ENCODE measurements at regions not wholly inside any gene's neighbourhood (a gene's known extent, or its start where the extent isn't known, plus 50 kb on each side); places are given as distances from the start of the nearest gene placed in this dataset.

DNA sequence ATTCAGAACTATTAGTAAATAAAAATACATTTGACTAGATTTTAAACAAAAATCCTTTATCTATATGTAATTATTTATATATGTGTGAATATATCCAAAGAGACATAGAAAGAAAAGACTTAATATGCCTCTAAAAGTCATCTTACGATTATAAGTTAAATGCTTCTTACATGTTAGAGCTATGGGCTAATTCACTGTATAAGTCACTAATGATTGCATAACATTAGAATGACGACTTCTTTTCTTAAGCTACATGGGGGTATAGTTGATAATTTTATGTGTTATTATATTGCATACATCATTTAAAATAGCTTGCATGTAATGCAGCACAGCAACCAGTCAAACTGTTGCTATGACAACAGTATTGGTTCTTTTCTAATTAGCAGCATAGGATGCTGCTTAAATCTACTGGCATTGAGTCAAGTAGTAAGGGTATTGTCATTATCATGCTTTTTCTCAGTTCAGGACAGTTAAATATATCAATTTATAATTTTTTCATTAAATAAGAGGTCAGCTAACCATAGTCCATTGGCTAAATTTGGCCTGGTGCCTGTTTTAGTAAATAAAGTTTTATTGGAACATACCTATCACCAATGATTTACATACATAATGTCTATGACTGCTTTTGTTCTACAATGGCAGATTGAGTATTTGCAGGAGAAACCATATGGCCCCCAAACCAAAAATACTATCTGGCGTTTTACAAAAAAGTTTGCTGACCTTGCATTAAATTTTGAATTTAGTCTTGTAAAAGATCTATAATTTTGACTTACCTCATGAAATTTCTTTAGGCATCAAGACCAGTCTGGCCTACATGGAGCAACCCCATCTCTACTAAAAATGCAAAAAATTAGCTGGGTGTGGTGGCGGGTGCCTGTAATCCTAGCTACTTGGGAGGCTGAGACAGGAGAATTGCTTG, 207.7 kb upstream of the ZSWIM2 start:
- H3K4me3 ChIP-seq = no peak overlapping the region
- no peaks in the 10 kb centered on the region for H3K4me1 ChIP-seq
- H3K27me3 ChIP-seq (replicated peaks in 1 of 7) = no peaks in the 10 kb centered on the region
- intact Hi-C loops (cut with DNase I; ENCODE audit: low total_unique reads) = no loop called here
- peaks cover 0 to 10% (median 0%) of the 10 kb centered on the region in 8 donors for H3K9me3 ChIP-seq
- no peak overlapping the region for H3K27ac ChIP-seq
- 82 to 95% (median 89%) methylated on average over 4 of the region's 4 CpGs for WGBS, 5 donors
- no peak for DNase-seq
- TF ChIP-seq POLR2AphosphoS5 (IDR thresholded peaks at IDR 0.05) (no peak), POLR2A (IDR thresholded peaks at IDR 0.05) (no peak)
- TF ChIP-seq, protein P1, sequence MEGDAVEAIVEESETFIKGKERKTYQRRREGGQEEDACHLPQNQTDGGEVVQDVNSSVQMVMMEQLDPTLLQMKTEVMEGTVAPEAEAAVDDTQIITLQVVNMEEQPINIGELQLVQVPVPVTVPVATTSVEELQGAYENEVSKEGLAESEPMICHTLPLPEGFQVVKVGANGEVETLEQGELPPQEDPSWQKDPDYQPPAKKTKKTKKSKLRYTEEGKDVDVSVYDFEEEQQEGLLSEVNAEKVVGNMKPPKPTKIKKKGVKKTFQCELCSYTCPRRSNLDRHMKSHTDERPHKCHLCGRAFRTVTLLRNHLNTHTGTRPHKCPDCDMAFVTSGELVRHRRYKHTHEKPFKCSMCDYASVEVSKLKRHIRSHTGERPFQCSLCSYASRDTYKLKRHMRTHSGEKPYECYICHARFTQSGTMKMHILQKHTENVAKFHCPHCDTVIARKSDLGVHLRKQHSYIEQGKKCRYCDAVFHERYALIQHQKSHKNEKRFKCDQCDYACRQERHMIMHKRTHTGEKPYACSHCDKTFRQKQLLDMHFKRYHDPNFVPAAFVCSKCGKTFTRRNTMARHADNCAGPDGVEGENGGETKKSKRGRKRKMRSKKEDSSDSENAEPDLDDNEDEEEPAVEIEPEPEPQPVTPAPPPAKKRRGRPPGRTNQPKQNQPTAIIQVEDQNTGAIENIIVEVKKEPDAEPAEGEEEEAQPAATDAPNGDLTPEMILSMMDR (IDR thresholded peaks at IDR 0.05 in 8 of 11, conservative IDR thresholded peaks at IDR 0.05 in 3 of 11) = no peak
- no peaks in the 10 kb centered on the region for H3K36me3 ChIP-seq

DNA sequence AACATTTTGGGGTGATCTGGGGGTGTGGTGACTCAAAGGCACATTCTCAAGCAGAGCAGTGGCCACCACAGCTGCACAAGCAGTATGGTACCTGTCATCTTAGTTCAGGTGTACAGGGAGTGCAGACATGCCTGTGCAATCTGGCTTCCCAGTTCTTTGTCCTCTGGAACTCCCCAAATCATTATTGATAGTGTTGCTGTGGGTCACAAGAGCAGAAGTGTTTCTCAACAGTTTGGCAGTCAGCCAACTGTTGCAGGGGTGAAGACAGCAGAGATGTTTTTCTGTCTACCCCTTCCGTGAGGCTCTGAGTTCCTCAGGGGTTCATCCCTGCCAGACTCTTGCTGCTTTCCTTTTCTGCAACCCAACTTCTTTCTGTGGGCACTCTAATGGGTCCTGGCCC, 206.5 kb upstream of the ZSWIM2 start:
- no peak for DNase-seq
- Histone ChIP-seq H3K4me3 (no peak overlapping the region), H3K4me1 (no peaks in the 10 kb centered on the region), H3K27me3 (replicated peaks in 1 of 7) (no peaks in the 10 kb centered on the region), H3K27ac (no peak overlapping the region), H3K36me3 (no peaks in the 10 kb centered on the region), H3K9me3 (peaks cover 0 to 13% (median 0%) of the 10 kb centered on the region in 8 donors)
- 18 to 69% (median 44%) methylated on average over 1 of the region's 1 CpG for WGBS, 5 donors
- TF ChIP-seq POLR2A (IDR thresholded peaks at IDR 0.05) (no peak), POLR2AphosphoS5 (IDR thresholded peaks at IDR 0.05) (no peak)
- TF ChIP-seq, protein P1 (IDR thresholded peaks at IDR 0.05 in 8 of 11, conservative IDR thresholded peaks at IDR 0.05 in 3 of 11) = no peak
- intact Hi-C loops (cut with DNase I; ENCODE audit: low total_unique reads) = no loop called here

DNA sequence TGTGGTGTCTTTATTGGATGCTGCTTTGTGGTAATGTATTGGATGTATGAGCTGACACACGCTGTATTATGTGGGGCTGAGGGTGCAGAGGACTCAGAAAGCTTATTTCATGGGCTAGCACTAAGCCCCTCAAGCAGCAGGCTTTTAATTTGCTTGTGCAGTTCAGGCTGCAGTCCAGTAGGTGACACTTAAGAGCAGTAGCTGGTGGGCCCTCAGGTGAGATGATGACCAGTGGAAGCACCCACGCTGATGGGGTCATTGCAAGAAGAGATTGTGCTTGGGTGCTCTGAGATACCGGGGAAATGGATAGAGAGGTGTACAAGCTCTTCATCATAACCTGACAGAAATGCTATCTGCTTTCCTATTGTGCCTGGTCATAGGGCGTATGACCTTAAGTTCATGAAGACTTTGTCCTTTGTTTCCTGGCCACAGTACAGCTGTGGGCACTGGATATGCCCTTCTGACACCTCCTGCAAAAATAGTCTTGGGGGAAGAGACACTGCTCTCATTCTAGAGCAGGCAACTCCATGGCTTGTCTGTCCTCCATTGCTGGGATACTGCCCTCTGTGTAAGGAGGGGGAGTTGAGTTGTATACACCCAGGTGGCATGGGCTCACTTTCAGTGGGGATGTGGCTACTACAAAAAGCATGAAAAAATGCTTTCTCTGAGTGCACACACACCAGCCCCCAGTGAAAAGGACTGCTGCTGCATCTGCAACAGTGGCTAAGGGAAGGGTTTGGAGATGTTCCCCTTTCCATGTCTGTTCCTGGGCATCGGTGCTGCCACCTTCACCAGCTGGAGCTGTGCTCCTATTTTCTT, 205.7 kb upstream of the ZSWIM2 start:
- Histone ChIP-seq H3K27me3 (replicated peaks in 1 of 7) (no peaks in the 10 kb centered on the region), H3K27ac (no peak overlapping the region), H3K36me3 (no peaks in the 10 kb centered on the region), H3K4me1 (no peaks in the 10 kb centered on the region), H3K9me3 (peaks cover 0 to 18% (median 1%) of the 10 kb centered on the region in 8 donors), H3K4me3 (no peak overlapping the region)
- intact Hi-C loops (cut with DNase I; ENCODE audit: low total_unique reads) = no loop called here
- no peak for DNase-seq
- WGBS, 5 donors = 64 to 82% (median 75%) methylated on average over 4 to 5 of the region's 5 CpGs
- TF ChIP-seq POLR2A (IDR thresholded peaks at IDR 0.05) (no peak), POLR2AphosphoS5 (IDR thresholded peaks at IDR 0.05) (no peak)
- TF ChIP-seq, protein P1 (IDR thresholded peaks at IDR 0.05 in 8 of 11, conservative IDR thresholded peaks at IDR 0.05 in 3 of 11) = no peak

DNA sequence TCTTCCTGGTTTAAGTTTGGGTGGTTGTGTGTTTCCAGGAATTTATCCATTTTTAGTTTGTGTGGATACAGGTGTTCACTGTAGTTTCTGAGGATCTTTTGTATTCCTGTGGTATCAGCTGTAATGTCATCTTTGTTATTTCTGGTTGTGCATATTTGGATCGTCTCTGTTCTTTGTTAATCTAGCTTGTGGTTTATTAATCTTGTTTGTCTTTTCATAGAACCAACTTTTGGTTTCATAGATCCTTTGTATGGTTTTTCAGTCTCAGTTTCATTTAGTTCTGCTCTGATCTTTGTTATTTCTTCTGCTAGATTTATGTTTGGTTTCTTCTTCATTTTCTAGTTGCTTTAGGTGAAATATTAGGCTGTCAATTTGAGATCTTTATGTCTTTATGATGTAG, 202.4 kb upstream of the ZSWIM2 start:
- no peak overlapping the region for H3K4me3 ChIP-seq
- no peaks in the 10 kb centered on the region for H3K4me1 ChIP-seq
- WGBS, 5 donors = 62 to 90% (median 74%) methylated on average over 1 of the region's 1 CpG
- H3K27ac ChIP-seq = no peak overlapping the region
- H3K36me3 ChIP-seq = no peaks in the 10 kb centered on the region
- intact Hi-C loops (cut with DNase I; ENCODE audit: low total_unique reads) = no loop called here
- no peak for DNase-seq
- TF ChIP-seq, protein P1 (IDR thresholded peaks at IDR 0.05 in 8 of 11, conservative IDR thresholded peaks at IDR 0.05 in 3 of 11) = no peak
- TF ChIP-seq POLR2A (IDR thresholded peaks at IDR 0.05) (no peak), POLR2AphosphoS5 (IDR thresholded peaks at IDR 0.05) (no peak)
- H3K9me3 ChIP-seq = peaks cover 0 to 33% (median 6%) of the 10 kb centered on the region in 8 donors
- no peaks in the 10 kb centered on the region for H3K27me3 ChIP-seq (replicated peaks in 1 of 7)

Data from spleen (tissue), 11 donors.